Calu3 (cell line): ENCODE measurements at regions not wholly inside any gene's neighbourhood (a gene's known extent, or its start where the extent isn't known, plus 50 kb on each side); places are given as distances from the start of the nearest gene placed in this dataset.

Experiments used
- BruUV-seq: library from RNA; stranded (reverse); fragments of 400-500 nt; replicated peaks from 2 replicates; lab custom pipeline; 2021; lab: Mats Ljungman, UMichigan
- CTCF ChIA-PET: fragments of 300-600 bp; sonication (Branson Sonifier 250); formaldehyde crosslinking; loops from one replicate; lab custom pipeline; 2022; ENCODE audit warnings: antibody characterized with exemption; lab: Charles Lee
- DNase-seq: peaks from one replicate; pipeline ENCODE4 v3.0.0; 2022
- H3K27ac Mint-ChIP-seq: one replicate; pipeline ENCODE4 v1.8.0; 2022; ENCODE audit warnings: mixed read lengths; ENCODE audit not compliant: unreplicated experiment
- H3K27me3 Mint-ChIP-seq: one replicate; pipeline ENCODE4 v1.8.0; 2022; ENCODE audit warnings: mixed read lengths; ENCODE audit not compliant: unreplicated experiment
- H3K36me3 Mint-ChIP-seq: one replicate; pipeline ENCODE4 v1.8.0; 2022; ENCODE audit warnings: mild to moderate bottlenecking, moderate library complexity, mixed read lengths; ENCODE audit not compliant: insufficient read depth, unreplicated experiment
- H3K4me1 Mint-ChIP-seq: one replicate; pipeline ENCODE4 v1.8.0; 2022; ENCODE audit warnings: mild to moderate bottlenecking, low read depth, mixed read lengths; ENCODE audit not compliant: unreplicated experiment
- H3K4me3 Mint-ChIP-seq: one replicate; pipeline ENCODE4 v1.8.0; 2022; ENCODE audit warnings: mild to moderate bottlenecking, low read depth, moderate library complexity, mixed read lengths; ENCODE audit not compliant: unreplicated experiment
- H3K9me3 Mint-ChIP-seq: one replicate; pipeline ENCODE4 v1.8.0; 2022; ENCODE audit warnings: low read depth, mixed read lengths; ENCODE audit not compliant: unreplicated experiment
- intact Hi-C: fragments of 100-400 bp; cut with micrococcal nuclease; formaldehyde crosslinking; loops from one replicate; pipeline ENCODE4 v1.10.0; 2022; ENCODE audit not compliant: unreplicated experiment
- TF ChIP-seq, protein P1 (sequence below): fragments of 200-600 bp; IDR thresholded peaks from one replicate; pipeline ENCODE4 v1.8.0; 2022; ENCODE audit warnings: antibody characterized with exemption; ENCODE audit not compliant: unreplicated experiment

- Mint-ChIP-seq H3K4me1 (no peaks in the 10 kb centered on the region), H3K27ac (no peak overlapping the region), H3K4me3 (no peak overlapping the region), H3K27me3 (no peaks in the 10 kb centered on the region), H3K36me3 (no peaks in the 10 kb centered on the region), H3K9me3 (peaks cover 11% of the 10 kb centered on the region)
- CTCF ChIA-PET = no interaction called here
- BruUV-seq = no TSS peak
- DNase-seq = no peak
- TF ChIP-seq, protein P1, sequence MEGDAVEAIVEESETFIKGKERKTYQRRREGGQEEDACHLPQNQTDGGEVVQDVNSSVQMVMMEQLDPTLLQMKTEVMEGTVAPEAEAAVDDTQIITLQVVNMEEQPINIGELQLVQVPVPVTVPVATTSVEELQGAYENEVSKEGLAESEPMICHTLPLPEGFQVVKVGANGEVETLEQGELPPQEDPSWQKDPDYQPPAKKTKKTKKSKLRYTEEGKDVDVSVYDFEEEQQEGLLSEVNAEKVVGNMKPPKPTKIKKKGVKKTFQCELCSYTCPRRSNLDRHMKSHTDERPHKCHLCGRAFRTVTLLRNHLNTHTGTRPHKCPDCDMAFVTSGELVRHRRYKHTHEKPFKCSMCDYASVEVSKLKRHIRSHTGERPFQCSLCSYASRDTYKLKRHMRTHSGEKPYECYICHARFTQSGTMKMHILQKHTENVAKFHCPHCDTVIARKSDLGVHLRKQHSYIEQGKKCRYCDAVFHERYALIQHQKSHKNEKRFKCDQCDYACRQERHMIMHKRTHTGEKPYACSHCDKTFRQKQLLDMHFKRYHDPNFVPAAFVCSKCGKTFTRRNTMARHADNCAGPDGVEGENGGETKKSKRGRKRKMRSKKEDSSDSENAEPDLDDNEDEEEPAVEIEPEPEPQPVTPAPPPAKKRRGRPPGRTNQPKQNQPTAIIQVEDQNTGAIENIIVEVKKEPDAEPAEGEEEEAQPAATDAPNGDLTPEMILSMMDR = no peak
- intact Hi-C loops = no loop called here
Observed at GRCh38 chr6:43962458-43962857, 164.8 kb downstream of the MRPL14 start.

DNA sequence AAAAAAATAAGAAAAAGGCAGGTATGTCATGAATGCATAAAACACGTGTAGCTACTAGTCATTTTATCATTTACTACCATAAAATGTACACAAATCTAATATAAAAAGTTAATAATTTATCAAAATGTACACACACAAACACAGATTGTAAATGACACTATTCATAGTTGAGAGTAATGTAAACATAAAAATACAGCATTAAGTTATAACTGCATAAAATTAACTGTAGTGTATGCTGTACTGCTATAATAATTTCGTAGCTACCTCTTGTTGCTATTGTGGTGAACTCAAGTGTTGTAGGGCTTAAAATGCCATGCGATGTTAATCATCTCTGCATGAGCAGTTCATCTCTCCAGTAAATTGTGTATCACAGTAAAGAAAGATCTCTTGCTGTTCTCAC, 170.0 kb downstream of the MRPL14 start:
- intact Hi-C loops = loop anchor here (2.0 kb wide), 1 partner anchor 44 kb away; no protein-coding TSS in a partner anchor
- Mint-ChIP-seq H3K27ac (no peak overlapping the region), H3K36me3 (no peaks in the 10 kb centered on the region), H3K27me3 (no peaks in the 10 kb centered on the region), H3K4me1 (peaks cover 10% of the 10 kb centered on the region), H3K9me3 (peaks cover 20% of the 10 kb centered on the region), H3K4me3 (no peak overlapping the region)
- CTCF ChIA-PET = no interaction called here
- no peak for DNase-seq
- BruUV-seq = no TSS peak
- TF ChIP-seq, protein P1 = no peak

DNA sequence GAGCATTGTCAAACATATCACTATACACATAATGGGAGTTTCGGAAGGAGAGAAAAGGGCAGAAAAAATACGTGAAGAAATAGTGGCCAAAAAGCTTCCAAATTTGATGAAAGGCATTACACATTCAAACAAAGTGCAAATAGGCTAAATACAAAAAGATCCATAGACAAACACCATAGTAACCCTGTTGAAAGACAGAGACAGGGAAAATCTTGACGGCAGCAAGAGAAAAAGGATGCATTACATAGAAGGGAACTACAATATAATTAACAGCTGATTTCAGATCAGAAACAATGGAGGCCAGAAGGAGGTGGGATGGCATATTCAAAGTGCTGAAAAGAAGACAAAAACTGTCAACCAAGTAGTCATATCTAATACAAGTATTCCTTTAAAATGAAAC, 170.8 kb downstream of the MRPL14 start:
- TF ChIP-seq, protein P1 = no peak
- no TSS peak for BruUV-seq
- peaks cover 18% of the 10 kb centered on the region for H3K9me3 Mint-ChIP-seq
- no peak overlapping the region for H3K4me3 Mint-ChIP-seq
- H3K27me3 Mint-ChIP-seq = no peaks in the 10 kb centered on the region
- CTCF ChIA-PET = no interaction called here
- no peak overlapping the region for H3K27ac Mint-ChIP-seq
- peaks cover 18% of the 10 kb centered on the region for H3K4me1 Mint-ChIP-seq
- DNase-seq = no peak
- no peaks in the 10 kb centered on the region for H3K36me3 Mint-ChIP-seq
- intact Hi-C loops = loop anchor here (2.0 kb wide), 1 partner anchor 44 kb away; no protein-coding TSS in a partner anchor

DNA sequence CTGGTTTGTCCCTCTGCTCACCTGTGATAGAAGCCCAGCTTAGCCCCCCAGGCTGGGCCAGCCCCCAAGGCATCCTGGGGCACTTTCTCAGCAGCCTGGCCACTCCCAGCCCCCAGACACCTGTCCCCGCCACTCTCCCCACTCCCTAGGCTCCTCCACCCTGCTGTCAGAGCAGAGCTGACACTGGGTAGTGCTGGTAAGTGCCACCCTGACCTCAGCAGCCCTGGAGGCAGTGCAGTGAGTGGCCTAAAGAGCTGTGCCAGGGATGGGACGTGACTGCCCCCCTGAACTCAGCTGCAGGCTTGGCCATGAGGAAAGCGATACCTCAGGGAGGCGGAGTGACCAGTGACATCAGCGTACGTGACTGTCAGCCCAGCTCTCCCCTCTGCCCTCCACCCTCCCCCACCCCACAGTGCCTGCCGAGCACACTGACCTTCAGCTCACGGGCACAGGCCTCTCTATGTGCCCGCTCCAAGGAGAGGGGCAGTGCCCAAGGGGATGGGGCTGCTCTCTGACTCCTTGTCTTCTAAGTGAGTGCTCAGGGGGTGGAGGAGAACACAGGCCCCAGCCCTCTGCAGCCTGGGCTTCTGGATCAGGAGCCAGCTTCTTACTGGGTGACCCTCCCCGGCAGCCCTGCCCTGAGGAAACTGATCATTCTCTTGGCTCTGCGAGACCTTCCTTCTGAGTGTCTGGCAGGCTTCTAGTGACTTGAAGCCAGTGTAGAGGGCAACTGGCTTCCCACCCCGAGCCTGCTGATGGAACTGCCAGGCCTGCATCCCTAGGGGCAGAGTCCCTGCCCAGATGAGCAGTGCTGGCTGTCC, 172.7 kb downstream of the MRPL14 start:
- no peak for DNase-seq
- BruUV-seq = no TSS peak
- H3K4me3 Mint-ChIP-seq = no peak overlapping the region
- peaks cover 32% of the 10 kb centered on the region for H3K4me1 Mint-ChIP-seq
- no peaks in the 10 kb centered on the region for H3K36me3 Mint-ChIP-seq
- H3K9me3 Mint-ChIP-seq = peaks cover 18% of the 10 kb centered on the region
- CTCF ChIA-PET = interaction anchor here (0.5 to 4.3 kb wide), 9 partner anchors 21 to 230 kb away, joined by 3 to 50 read pairs (median 6); partner anchors contain the start of gene VEGFA
- no peak overlapping the region for H3K27ac Mint-ChIP-seq
- H3K27me3 Mint-ChIP-seq = no peaks in the 10 kb centered on the region
- intact Hi-C loops = loop anchor here (5.0 kb wide), 2 partner anchors 232 to 287 kb away; no protein-coding TSS in a partner anchor
- TF ChIP-seq, protein P1 = no peak
